Occipital lobe (tissue), 1 donor: ENCODE measurements at regions not wholly inside any gene's neighbourhood (a gene's known extent, or its start where the extent isn't known, plus 50 kb on each side); places are given as distances from the start of the nearest gene placed in this dataset.
A peak's percentile ranks its signal among the peaks of the same experiment; 100 is the strongest.

ENCODE experiments used
- DNase-seq: peaks from one replicate; lab custom pipeline; 2025; lab: John Stamatoyannopoulos, UW

DNA sequence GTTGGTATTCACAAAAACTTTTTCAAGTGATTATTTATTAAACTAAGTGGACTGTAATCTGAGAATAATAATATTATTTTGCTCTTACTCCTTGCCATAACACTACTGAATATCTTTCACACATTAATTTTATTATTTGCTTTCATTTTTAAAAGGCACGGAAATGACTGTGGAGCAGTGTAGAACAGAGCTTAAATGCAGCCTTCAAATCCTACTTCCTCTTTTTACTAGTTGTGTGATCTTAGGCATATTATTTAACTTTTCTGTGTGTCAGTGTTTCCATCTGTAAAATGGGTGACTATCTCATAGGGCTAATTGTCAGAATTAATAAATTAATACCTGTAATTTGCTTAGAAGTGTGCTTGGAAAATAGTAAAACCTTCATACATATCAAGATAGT is 55.5 kb upstream of the SLC8A1 start:
- DNase-seq = no peak

- DNase-seq = no peak
These were observed 58.4 kb upstream of the SLC8A1 start for GRCh38 chr2:40510304-40510703.

DNA sequence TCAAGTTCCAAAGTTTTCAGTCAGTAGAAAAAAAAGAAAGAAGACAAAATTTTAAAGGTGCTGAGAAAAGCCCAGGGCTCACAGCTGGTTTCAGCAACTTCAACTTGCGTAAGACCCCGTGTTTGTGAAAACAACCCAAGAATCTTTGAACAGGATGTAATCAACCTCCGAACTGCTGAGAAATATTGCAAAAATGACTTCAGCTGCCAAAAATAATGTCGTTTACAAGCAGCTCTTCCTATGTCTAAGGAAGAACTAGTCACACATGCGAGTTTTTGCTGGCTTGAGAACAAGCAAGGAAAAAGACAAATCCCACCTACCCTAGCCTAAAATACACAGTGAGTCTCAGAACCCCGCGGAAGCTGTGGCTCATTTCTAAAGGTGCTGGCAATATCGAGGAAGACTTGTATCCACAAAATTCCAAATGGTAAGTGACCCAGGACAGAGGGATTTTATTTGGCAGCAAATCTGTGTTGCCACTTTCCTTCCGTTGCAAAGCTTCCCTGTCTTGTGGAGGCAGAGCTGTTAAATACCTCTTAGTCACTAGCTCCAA is 59.8 kb upstream of the SLC8A1 start:
- no peak for DNase-seq

DNA sequence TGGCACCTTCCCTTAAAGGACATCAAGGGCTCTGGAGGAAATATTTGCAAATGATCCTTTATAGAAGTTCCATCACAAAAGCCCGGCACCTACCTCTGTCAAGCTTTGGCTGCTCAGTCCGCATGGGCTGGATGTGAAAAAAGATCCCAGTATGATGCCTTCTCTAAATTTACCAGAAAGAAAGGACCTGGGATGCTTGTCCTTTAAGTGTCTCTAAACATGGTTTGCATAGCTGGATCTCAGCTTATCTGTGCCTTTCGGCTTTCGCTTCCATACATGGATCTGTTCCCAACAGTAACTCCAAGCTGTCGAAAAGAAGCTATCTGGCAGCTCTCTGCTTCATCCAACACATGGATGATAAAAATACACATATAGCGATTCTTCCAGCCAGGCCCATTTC is 60.4 kb upstream of the SLC8A1 start:
- DNase-seq = no peak

DNA sequence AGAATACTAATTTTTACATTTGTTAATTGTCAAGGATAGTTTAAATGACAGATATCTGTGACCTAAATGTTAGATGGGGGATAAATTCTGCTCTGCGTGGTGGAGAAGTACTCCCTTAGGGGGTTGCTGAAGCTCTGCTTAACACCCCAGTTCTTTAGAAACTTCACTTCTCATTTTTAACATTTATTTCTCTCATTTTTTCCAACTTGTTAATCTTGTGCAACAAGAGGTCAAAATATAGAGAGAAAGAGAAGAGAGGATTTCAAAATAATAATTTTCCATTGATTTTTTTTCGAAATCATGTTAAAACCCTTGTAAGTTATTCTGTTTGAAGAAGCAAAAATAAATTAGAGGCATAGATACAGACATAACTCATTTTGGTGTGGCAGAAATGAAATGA is 61.3 kb upstream of the SLC8A1 start:
- no peak for DNase-seq

GRCh38 chr2:40516604-40517003 is 64.7 kb upstream of the SLC8A1 start:
- DNase-seq = no peak

DNA sequence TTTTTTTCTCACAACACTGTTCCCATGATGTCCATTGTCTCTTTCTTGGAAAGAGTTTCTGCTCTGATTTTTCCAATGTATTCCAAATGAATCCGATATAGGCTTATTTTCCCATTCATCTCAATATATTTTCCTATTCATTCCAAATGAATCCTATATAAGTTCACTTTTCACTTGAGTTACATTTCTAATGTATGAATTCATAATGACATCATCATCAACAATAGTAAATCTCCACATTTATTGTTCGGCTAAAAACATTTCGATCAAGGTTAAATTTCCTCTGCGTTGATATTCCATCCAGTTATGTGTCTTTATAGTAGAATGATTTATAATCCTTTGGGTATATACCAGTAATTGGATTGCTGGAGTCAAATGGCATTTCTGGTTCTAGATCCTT is 76.7 kb upstream of the SLC8A1 start:
- no peak for DNase-seq

- no peak for DNase-seq
These were observed 79.5 kb upstream of the SLC8A1 start for GRCh38 chr2:40531359-40531758.

DNA sequence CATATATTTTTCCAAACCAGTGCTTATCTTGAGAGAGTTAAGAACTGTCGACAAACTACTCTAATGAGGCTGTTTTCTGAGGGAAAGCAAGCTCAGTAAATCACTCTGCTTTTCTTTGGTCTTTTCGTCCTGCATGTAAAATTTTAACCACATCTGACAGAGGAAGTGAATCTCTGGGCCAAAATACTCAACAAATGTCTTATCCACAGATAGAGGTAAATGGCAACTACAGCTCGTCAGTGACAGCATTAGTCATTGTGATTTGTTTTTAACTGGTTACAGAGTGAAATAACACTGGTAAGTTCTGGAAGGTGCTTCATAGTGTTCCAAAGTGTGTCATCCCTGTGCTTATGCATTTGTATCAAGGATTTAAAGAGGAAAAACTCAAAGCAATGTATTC is 82.6 kb upstream of the SLC8A1 start:
- DNase-seq = no peak

DNA sequence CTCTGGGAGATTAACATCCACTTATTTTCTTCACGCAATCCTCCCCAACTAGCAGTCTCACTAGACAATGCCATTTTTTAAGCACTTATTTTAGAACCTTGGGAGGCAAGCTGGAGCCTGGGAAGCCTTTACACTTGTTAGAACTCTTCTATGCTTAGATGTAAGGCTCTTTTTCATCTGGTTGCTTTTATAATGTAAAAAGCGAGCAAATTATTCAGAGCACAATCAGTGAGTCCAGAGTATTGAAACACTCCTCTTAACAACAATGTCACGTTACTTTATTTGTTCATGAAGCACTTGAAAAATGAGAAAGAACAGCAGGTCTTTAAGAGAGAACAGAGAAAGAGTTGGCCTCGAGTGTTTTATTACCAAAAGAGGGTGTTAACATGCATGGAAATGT is 84.1 kb upstream of the SLC8A1 start:
- no peak for DNase-seq

DNA sequence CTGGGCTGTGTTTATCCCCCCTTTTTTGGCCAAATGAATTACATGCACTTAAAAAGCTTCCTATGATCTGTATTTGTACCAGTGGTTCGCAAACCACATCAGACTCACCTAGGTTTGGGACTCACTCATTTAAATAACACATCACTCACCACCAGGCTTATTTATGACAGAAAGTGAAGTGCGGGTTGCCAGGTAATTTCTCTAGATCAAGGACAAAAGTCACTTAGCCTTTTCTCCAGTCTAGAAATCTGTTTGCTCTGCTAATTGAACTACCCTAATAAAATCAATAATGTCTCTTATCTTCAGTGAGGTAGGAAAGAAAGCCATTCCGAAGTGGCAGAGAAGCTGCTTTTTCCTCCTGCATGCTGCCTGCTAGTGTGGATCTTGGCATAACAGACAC is 88.1 kb upstream of the SLC8A1 start:
- no peak for DNase-seq

DNA sequence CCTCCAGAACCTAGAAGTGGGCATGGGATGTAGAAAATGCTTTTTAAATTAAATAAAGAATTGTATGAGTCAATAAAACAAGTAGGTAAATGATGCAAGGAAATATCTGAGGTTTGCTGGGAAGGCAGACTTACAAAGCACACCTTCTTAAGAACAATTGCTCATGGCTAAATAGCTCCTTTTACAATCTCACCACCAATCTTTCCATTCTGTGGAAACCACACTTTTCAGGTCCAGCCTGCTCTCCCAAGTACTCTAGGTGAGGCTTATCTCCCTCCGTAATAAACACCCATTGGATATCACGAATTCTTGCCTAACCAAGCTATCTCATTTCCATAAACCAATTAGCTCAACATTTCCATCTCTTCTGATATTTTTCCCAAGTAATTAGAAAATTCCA is 91.5 kb upstream of the SLC8A1 start:
- DNase-seq = no peak

DNA sequence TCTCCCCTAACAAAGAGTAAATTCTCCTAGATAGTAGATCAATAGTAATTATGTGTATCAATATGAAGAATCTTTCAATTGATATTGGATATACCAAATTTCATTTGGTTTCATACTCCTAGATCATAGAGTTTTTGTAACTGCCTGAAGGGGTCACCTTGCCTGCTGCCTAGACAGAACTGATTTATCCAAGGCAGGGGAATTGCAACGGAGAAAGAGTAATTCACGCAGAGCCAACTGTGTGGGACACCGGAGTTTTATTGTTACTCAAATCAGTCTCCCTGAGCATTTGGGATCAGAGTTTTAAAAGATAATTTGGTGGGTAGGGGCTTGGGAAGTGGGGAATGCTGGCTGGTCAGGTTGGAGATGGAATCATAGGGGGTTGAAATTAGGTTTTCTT is 92.2 kb upstream of the SLC8A1 start:
- no peak for DNase-seq

DNA sequence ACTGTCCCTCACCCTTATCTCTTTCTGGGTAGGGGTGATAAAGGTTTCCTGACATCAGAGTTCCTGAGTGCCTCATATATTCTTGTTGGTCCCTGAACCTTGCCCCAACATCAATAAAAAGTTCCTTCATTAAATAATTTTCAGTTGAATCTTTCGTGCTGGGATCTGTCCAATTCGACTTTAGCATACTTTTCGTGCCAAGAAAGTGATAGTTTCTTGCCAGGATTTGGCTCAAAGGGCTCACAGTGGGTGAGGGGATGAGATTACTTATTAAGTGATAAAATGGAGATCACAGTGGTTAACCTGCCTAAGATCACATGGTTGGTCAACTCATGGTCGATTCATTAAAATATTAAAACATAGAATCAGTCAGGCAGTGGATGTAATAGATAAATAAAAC is 93.8 kb upstream of the SLC8A1 start:
- no peak for DNase-seq

GRCh38 chr2:40546439-40547191 is 94.7 kb upstream of the SLC8A1 start:
- no peak for DNase-seq

- no peak for DNase-seq
These were observed 96.6 kb upstream of the SLC8A1 start for GRCh38 chr2:40548521-40548920.

- no peak for DNase-seq
These were observed 98.2 kb upstream of the SLC8A1 start for GRCh38 chr2:40550085-40550484.

GRCh38 chr2:40551081-40551480 is 99.2 kb upstream of the SLC8A1 start:
- DNase-seq = no peak

GRCh38 chr2:40554665-40555294 is 102.9 kb upstream of the SLC8A1 start:
- DNase-seq = peak; percentile 12

DNA sequence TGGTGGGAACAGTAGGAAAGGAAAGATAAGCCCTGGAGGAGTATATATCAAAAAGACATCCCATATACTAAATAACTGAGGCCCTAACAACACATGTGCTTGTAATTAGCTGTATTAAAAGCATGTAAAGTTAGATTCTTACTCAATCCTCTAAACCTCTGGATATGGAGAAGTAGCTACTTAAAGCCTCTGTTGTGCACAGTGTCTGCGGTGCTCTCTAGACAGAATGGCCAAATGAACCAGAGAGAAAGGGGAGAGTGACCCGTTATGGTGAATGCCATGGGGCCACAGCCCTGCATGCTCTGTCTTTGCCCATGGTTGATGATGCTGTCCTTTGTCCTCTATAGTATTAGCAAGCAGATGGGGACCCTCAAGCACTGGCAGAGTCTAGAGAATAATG is 104.4 kb upstream of the SLC8A1 start:
- no peak for DNase-seq

- DNase-seq = no peak
These were observed 104.8 kb upstream of the SLC8A1 start for GRCh38 chr2:40556739-40557138.

DNA sequence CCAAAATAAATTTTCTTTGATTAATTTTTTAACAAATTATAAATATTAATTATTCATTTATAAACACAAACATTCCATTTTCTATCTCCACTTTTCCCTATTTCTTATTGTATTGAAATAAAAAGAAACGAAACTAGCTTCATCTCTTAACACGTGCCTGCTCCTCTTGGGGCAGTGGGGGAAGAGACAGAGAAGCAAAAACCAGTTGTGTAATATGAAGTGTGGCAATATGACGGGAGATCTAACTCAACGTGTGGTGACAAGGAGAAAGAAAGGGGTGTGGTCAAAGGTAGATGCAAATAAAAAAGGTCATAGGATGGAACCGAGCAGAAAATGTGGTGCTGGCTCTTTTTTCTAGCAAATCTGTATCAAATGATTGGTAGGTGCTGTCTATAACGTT is 106.9 kb upstream of the SLC8A1 start:
- DNase-seq = no peak

DNA sequence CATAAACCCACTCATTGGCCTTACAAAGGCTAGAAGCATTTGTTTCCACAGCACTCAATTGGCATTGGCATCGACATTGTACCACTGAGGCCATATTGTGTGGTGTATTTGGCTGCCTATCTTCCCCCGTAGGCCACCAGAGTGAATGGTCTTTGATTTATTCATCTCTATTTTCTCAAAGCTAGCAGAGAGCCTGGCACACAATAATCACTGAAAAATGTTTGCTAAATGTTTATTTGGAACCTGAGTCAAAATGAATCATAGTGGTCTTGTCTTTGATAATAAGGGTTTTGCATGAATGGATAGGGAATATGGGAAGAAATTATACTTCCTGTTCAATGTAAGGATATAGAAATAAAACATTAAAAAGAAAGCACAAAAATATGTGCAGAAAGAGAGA is 107.3 kb upstream of the SLC8A1 start:
- DNase-seq = no peak
